T follicular helper cell (primary cell): ENCODE measurements at regions not wholly inside any gene's neighbourhood (a gene's known extent, or its start where the extent isn't known, plus 50 kb on each side); places are given as distances from the start of the nearest gene placed in this dataset.
"Not testable (repeated sequence)": the region's sequence is repeated elsewhere in the genome, so short reads cannot be mapped to it uniquely, and the experiment has no call there.

Experiments used
- DNase-seq: peaks from one replicate; pipeline ENCODE4 v3.0.0-alpha.2; 2020; ENCODE audit warnings: low read depth

GRCh38 chr1:221881805-221882581 lies 140.1 kb upstream of the DUSP10 start:
- no peak for DNase-seq

GRCh38 chr1:221880182-221880581 lies 138.3 kb upstream of the DUSP10 start:
- no peak for DNase-seq

- no peak for DNase-seq
Observed at GRCh38 chr1:221878134-221878533, 136.2 kb upstream of the DUSP10 start.

- DNase-seq: no peak
Observed at GRCh38 chr1:221877311-221877710, 135.4 kb upstream of the DUSP10 start.

- DNase-seq: no peak
Observed at GRCh38 chr1:221875004-221875330, 133.1 kb upstream of the DUSP10 start.

GRCh38 chr1:221874285-221875003 lies 132.6 kb upstream of the DUSP10 start:
- DNase-seq: no peak

GRCh38 chr1:221873673-221874072 lies 131.8 kb upstream of the DUSP10 start:
- no peak for DNase-seq

- no peak for DNase-seq
Observed at GRCh38 chr1:221871056-221871455, 129.2 kb upstream of the DUSP10 start.

- no peak for DNase-seq
Observed at GRCh38 chr1:221869779-221870178, 127.9 kb upstream of the DUSP10 start.

GRCh38 chr1:221868593-221869303 lies 126.9 kb upstream of the DUSP10 start:
- DNase-seq: no peak

- no peak for DNase-seq
Observed at GRCh38 chr1:221867003-221867402, 125.1 kb upstream of the DUSP10 start.

GRCh38 chr1:221865808-221866207 lies 123.9 kb upstream of the DUSP10 start:
- no peak for DNase-seq

- DNase-seq: no peak
Observed at GRCh38 chr1:221863635-221864034, 121.7 kb upstream of the DUSP10 start.

GRCh38 chr1:221862971-221863370 lies 121.1 kb upstream of the DUSP10 start:
- no peak for DNase-seq

GRCh38 chr1:221858818-221859611 lies 117.1 kb upstream of the DUSP10 start:
- DNase-seq: no peak

- DNase-seq: not testable (repeated sequence)
Observed at GRCh38 chr1:221857094-221857444, 115.2 kb upstream of the DUSP10 start.

- DNase-seq: no peak
Observed at GRCh38 chr1:221856228-221857093, 114.6 kb upstream of the DUSP10 start.

- no peak for DNase-seq
Observed at GRCh38 chr1:221855156-221855555, 113.3 kb upstream of the DUSP10 start.

- DNase-seq: no peak
Observed at GRCh38 chr1:221851336-221851735, 109.4 kb upstream of the DUSP10 start.

- no peak for DNase-seq
Observed at GRCh38 chr1:221850470-221851187, 108.7 kb upstream of the DUSP10 start.

- no peak for DNase-seq
Observed at GRCh38 chr1:221849897-221850296, 108.0 kb upstream of the DUSP10 start.
